Left lung (tissue), 4 donors: ENCODE measurements at regions not wholly inside any gene's neighbourhood (a gene's known extent, or its start where the extent isn't known, plus 50 kb on each side); places are given as distances from the start of the nearest gene placed in this dataset.

ENCODE experiments used
- ATAC-seq: fragments of 200-7000 bp; cut with Tn5 transposase; one replicate; pipeline ENCODE4 v1.9.1; 2020; ENCODE audit warnings: moderate library complexity
- DNase-seq, 4 donors: peaks; one replicate each; pipeline ENCODE4 v3.0.0-alpha.2; 2013 to 2020
- H3K27ac ChIP-seq, 2 donors: fragments of 200-600 bp; sonication (generic) in 1 of 2; one replicate each; pipeline versions ENCODE4 v1.5.0 to v1.8.0; 2020 to 2021
- H3K27me3 ChIP-seq, 2 donors: fragments of 200-600 bp; sonication (generic) in 1 of 2; one replicate each; pipeline versions ENCODE4 v1.5.0 to v1.8.0; 2020 to 2021
- H3K36me3 ChIP-seq, 2 donors: fragments of 200-600 bp; sonication (generic) in 1 of 2; one replicate each; pipeline versions ENCODE4 v1.5.0 to v1.8.0; 2020 to 2021
- H3K4me1 ChIP-seq, 2 donors: fragments of 200-600 bp; one replicate each; pipeline ENCODE4 v1.8.0; 2021
- H3K4me3 ChIP-seq, 2 donors: fragments of 200-600 bp; sonication (generic) in 1 of 2; one replicate each; pipeline versions ENCODE4 v1.5.0 to v1.8.0; 2020 to 2021; ENCODE audit warnings: mild to moderate bottlenecking in 1 of 2
- H3K9me3 ChIP-seq, 2 donors: fragments of 200-600 bp; sonication (generic) in 1 of 2; one replicate each; pipeline versions ENCODE4 v1.5.0 to v1.8.0; 2020 to 2021
- intact Hi-C, 2 donors: fragments of 100-400 bp; cut with DNase I; formaldehyde crosslinking; loops; one replicate each; pipeline versions ENCODE4 v1.11.2 to v1.14.2; 2022
- TF ChIP-seq, protein P1 (sequence below), 2 donors: fragments of 200-600 bp; sonication (generic) in 1 of 2; IDR thresholded peaks; one replicate each; pipeline versions ENCODE4 v1.5.0 to v1.8.0; 2021; ENCODE audit warnings: antibody characterized with exemption in 2 of 2
- donor health status: DM: no; HTN: yes; CAD: no.
- donor health status: DM: no; HTN: no; CAD: no.

DNA sequence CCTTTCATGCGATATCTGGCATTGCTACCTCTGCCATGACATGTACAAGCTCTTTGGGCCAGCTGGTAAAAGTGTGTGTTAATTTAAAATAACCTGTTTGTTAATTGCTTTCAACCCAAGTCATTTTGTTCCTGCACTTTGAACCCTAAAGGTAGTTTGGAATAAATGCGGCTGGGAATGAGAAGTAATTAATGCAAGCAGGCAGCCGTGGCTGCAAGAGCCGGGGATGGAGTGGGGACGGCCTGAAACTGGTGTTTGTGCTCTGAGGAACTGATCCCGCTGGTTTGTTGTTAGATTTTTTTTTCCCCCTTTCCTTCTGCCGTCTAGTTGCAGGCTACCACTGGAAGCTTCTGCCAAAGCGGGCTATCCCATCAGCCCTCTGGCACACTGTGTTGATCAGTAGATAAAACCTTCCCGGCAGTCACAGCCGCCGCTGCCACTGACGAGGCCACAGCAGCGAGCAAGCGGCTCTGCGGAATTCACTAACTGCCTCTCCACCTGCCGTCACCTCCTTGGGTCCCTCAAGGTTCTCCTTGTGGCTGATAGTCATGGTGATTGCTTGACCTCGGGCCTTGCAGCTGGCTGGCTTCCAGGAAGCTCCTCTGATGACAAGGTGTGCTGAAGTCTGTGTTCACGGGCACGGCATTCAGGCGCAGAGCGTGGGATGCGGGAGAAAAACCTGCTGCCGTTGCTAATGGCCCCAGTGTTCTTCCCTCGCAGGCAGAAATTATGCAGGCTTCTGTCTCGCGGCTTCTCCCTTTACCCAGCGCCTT is 315.9 kb downstream of the TFAP2A start:
- intact Hi-C loops, result no loop called here
- H3K27ac ChIP-seq, result no peak overlapping the region
- TF ChIP-seq, protein P1, sequence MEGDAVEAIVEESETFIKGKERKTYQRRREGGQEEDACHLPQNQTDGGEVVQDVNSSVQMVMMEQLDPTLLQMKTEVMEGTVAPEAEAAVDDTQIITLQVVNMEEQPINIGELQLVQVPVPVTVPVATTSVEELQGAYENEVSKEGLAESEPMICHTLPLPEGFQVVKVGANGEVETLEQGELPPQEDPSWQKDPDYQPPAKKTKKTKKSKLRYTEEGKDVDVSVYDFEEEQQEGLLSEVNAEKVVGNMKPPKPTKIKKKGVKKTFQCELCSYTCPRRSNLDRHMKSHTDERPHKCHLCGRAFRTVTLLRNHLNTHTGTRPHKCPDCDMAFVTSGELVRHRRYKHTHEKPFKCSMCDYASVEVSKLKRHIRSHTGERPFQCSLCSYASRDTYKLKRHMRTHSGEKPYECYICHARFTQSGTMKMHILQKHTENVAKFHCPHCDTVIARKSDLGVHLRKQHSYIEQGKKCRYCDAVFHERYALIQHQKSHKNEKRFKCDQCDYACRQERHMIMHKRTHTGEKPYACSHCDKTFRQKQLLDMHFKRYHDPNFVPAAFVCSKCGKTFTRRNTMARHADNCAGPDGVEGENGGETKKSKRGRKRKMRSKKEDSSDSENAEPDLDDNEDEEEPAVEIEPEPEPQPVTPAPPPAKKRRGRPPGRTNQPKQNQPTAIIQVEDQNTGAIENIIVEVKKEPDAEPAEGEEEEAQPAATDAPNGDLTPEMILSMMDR (IDR thresholded peaks at IDR 0.05), result no peak
- ATAC-seq (peak; percentile 30), DNase-seq (peak in 2 of 4 donors; percentile 4 to 77)
- H3K27me3 ChIP-seq, result peaks cover 0 to 14% of the 10 kb centered on the region in 2 donors
- H3K36me3 ChIP-seq, result no peaks in the 10 kb centered on the region
- H3K4me1 ChIP-seq, result no peaks in the 10 kb centered on the region
- H3K4me3 ChIP-seq, result no peak overlapping the region
- H3K9me3 ChIP-seq, result no peaks in the 10 kb centered on the region

DNA sequence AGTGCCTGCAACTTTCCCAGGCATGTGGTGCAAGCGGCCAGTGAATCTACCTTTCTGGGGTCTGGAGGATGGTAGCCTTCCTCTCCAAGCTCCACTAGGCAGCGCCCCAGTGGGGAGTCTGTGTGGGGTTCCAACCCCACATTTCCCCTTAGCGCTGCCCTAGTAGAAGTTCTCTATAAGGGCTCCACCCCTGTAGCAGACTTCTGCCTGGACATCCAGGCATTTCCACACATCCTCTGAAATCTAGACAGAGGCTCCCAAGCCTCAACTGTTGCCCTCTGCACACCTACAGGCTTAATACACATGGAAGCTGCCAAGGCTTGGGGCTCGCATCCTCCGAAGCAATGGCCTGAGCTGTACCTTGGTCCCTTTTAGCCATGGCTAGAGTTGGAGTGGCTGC is 321.6 kb downstream of the TFAP2A start:
- DNase-seq (no peak), ATAC-seq (no peak)
- Histone ChIP-seq H3K4me3 (no peak overlapping the region), H3K36me3 (no peaks in the 10 kb centered on the region), H3K27ac (no peak overlapping the region), H3K9me3 (peaks cover 0 to 18% of the 10 kb centered on the region in 2 donors), H3K27me3 (peaks cover 0 to under 1% of the 10 kb centered on the region in 2 donors), H3K4me1 (no peaks in the 10 kb centered on the region)
- TF ChIP-seq, protein P1 (IDR thresholded peaks at IDR 0.05), result no peak
- intact Hi-C loops, result no loop called here

DNA sequence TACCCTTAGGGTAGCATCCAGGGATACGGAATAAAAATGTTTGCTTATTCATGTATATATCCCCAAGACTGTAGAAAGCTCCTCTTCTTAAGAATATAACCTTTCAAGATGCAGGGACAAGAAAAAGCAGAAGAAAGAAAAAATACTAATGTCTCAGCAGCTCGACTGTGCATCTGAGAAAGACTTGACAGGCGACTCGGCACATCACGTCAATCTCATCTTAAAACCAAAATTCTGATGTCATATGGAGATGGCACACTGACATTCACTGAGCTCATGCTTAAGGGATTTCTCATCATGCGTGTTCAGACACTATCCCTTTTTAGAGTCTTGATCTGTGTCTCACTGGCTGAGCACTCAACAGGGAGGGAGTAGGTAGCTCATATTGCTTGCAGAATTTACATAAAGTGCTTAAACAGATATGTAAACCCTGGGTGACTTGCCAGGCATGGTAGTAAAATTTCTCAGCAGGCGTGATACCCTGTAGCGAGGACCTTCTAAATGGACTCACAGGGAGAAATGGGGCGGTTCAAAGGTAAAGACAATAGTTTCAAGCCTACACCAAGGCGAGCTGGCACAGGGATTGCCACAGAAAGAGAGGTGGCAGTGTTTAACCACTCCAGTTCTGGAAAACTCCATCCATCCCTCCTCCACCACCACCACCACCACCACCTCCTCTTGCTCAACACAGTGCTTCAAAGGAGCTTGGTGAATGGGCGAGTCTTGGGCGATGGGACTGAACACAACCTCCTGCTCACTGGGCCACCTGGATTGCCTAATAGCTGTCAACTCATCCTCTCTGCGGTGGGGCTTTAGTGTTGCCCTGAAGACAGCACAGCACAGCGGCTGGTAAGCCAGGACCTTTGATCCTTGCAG is 330.5 kb downstream of the TFAP2A start:
- TF ChIP-seq, protein P1 (IDR thresholded peaks at IDR 0.05), result no peak
- ATAC-seq, result no peak

DNA sequence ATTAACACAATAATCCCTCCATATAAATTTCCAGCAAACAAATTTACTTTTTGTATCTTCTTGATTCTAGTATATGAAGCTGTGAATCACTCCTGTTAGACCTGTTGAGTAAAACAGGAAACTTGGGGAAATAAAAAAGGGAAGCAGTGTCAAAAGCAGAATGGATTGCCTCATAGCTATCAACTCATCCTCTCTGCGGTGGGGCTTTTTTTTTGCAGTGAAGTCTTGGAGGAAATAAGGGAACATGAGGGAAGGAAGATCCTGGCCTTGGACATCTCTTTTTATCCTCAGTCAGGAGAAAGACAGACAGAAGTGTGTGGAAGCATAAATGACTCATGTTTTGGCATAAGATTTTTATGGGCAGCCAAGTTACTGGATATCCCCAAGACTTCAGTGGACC is 332.5 kb downstream of the TFAP2A start:
- ATAC-seq (peak; percentile 57), DNase-seq (no peak)
- Histone ChIP-seq H3K9me3 (no peaks in the 10 kb centered on the region), H3K36me3 (no peaks in the 10 kb centered on the region), H3K4me1 (no peaks in the 10 kb centered on the region), H3K4me3 (no peak overlapping the region), H3K27ac (peak overlapping the region in 1 of 2 donors; percentile 74), H3K27me3 (no peaks in the 10 kb centered on the region)
- intact Hi-C loops, result no loop called here
- TF ChIP-seq, protein P1 (IDR thresholded peaks at IDR 0.05), result no peak

More for the DNA sequence above, 330.5 kb downstream of the TFAP2A start:
- intact Hi-C loops, result no loop called here
- Histone ChIP-seq H3K4me1 (no peaks in the 10 kb centered on the region), H3K36me3 (no peaks in the 10 kb centered on the region), H3K9me3 (no peaks in the 10 kb centered on the region), H3K27me3 (no peaks in the 10 kb centered on the region), H3K4me3 (no peak overlapping the region), H3K27ac (no peak overlapping the region)
- no peak for DNase-seq

DNA sequence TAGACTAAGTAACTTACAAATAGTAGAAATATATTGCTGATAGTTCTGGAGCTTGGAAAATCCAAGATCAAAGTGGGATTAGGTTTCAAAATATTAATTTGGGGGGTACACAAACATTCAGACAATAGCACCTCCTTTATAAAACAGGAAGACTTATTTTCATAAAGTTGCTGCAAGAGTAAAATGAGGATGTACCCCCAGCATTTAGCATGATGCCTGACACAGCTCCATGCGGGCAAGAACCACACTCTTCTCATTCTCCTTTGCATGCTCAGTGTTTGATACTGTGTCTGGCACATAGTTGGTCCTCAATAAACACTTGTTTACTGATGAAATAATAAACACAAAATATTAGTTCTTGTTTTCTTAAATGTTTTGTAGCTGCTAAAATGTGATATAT is 332.9 kb downstream of the TFAP2A start:
- H3K27ac ChIP-seq, result peak overlapping the region in 1 of 2 donors; percentile 74
- H3K4me3 ChIP-seq, result no peak overlapping the region
- no peaks in the 10 kb centered on the region for H3K27me3 ChIP-seq
- no peak for ATAC-seq
- no peak for DNase-seq
- no peaks in the 10 kb centered on the region for H3K9me3 ChIP-seq
- no peaks in the 10 kb centered on the region for H3K4me1 ChIP-seq
- no peaks in the 10 kb centered on the region for H3K36me3 ChIP-seq
- intact Hi-C loops, result no loop called here
- TF ChIP-seq, protein P1 (IDR thresholded peaks at IDR 0.05), result no peak
